H9 (cell line): ENCODE measurements at regions not wholly inside any gene's neighbourhood (a gene's known extent, or its start where the extent isn't known, plus 50 kb on each side); places are given as distances from the start of the nearest gene placed in this dataset.
"Not testable (repeated sequence)": the region's sequence is repeated elsewhere in the genome, so short reads cannot be mapped to it uniquely, and the experiment has no call there.

ENCODE experiments used
- DNase-seq: peaks from one replicate; pipeline ENCODE4 v3.0.0-alpha.2; 2017
- H2AFZ ChIP-seq: one replicate; pipeline ENCODE4 v1.6.1; 2013; ENCODE audit warnings: mild to moderate bottlenecking, low read length, control low read depth, moderate library complexity
- H2AK5ac ChIP-seq: 2 replicates; pipeline ENCODE4 v1.6.1; 2013; ENCODE audit warnings: low read length, control low read depth, mixed read lengths; ENCODE audit not compliant: insufficient read length
- H2BK120ac ChIP-seq: one replicate; pipeline ENCODE4 v1.6.1; 2013; ENCODE audit warnings: low read depth, mild to moderate bottlenecking, low read length, control low read depth, inconsistent platforms; ENCODE audit not compliant: poor library complexity, severe bottlenecking
- H2BK12ac ChIP-seq: 2 replicates; pipeline ENCODE4 v1.6.1; 2013; ENCODE audit warnings: low read length, control low read depth, mixed read lengths, low read depth; ENCODE audit not compliant: insufficient read length
- H2BK15ac ChIP-seq: 2 replicates; pipeline ENCODE4 v1.6.1; 2013; ENCODE audit warnings: low read depth, low read length, control low read depth
- H2BK20ac ChIP-seq: one replicate; pipeline ENCODE4 v1.6.1; 2013; ENCODE audit warnings: low read depth, mild to moderate bottlenecking, low read length, control low read depth, inconsistent platforms; ENCODE audit not compliant: poor library complexity, severe bottlenecking
- H2BK5ac ChIP-seq: 2 replicates; pipeline ENCODE4 v1.6.1; 2013; ENCODE audit warnings: low read length, control low read depth, mixed read lengths; ENCODE audit not compliant: insufficient read length
- H3K14ac ChIP-seq: 2 replicates; pipeline ENCODE4 v1.6.1; 2013; ENCODE audit warnings: low read length, control low read depth; ENCODE audit not compliant: insufficient read depth
- H3K18ac ChIP-seq: 2 replicates; pipeline ENCODE4 v1.6.1; 2013; ENCODE audit warnings: low read depth, mild to moderate bottlenecking, mixed read lengths, low read length, control low read depth; ENCODE audit not compliant: insufficient read length
- H3K23ac ChIP-seq: 2 replicates; pipeline ENCODE4 v1.6.1; 2013; ENCODE audit warnings: low read length, control low read depth, mixed read lengths, low read depth; ENCODE audit not compliant: insufficient read length
- H3K23me2 ChIP-seq: 2 replicates; pipeline ENCODE4 v1.6.1; 2013; ENCODE audit warnings: low read depth, mild to moderate bottlenecking, mixed read lengths, low read length, control low read depth; ENCODE audit not compliant: insufficient read length, poor library complexity, severe bottlenecking
- H3K27ac ChIP-seq: 2 replicates; pipeline ENCODE4 v1.5.1; 2013; ENCODE audit warnings: low read length, control low read depth, mixed read lengths, low read depth; ENCODE audit not compliant: insufficient read length
- H3K27me3 ChIP-seq: 2 replicates; pipeline ENCODE4 v1.6.1; 2013; ENCODE audit warnings: low read length, control low read depth, inconsistent platforms; ENCODE audit not compliant: insufficient read depth
- H3K4ac ChIP-seq: 2 replicates; pipeline ENCODE4 v1.6.1; 2013; ENCODE audit warnings: low read depth, mild to moderate bottlenecking, control low read depth, inconsistent platforms, low read length, moderate library complexity
- H3K4me1 ChIP-seq: 2 replicates; pipeline ENCODE4 v1.6.1; 2013; ENCODE audit warnings: low read length, control low read depth, inconsistent platforms; ENCODE audit not compliant: insufficient read depth
- H3K4me2 ChIP-seq: 2 replicates; pipeline ENCODE4 v1.6.1; 2013; ENCODE audit warnings: low read length, control low read depth, mixed read lengths; ENCODE audit not compliant: insufficient read length, insufficient read depth
- H3K56ac ChIP-seq: 2 replicates; pipeline ENCODE4 v1.6.1; 2013; ENCODE audit warnings: low read depth, mild to moderate bottlenecking, mixed read lengths, low read length, control low read depth; ENCODE audit not compliant: insufficient read length
- H3K79me1 ChIP-seq: 2 replicates; pipeline ENCODE4 v1.6.1; 2013; ENCODE audit warnings: low read depth, mild to moderate bottlenecking, moderate library complexity, low read length, control low read depth, inconsistent platforms; ENCODE audit not compliant: insufficient read depth, poor library complexity, severe bottlenecking
- H3K79me2 ChIP-seq: 2 replicates; pipeline ENCODE4 v1.6.1; 2013; ENCODE audit warnings: low read length, control low read depth, inconsistent platforms; ENCODE audit not compliant: insufficient read depth
- H3K9ac ChIP-seq: 2 replicates; pipeline ENCODE4 v1.6.1; 2013; ENCODE audit warnings: low read length, control low read depth, mixed read lengths; ENCODE audit not compliant: insufficient read length; ENCODE audit errors: extremely low read depth
- H3K9me3 ChIP-seq: one replicate; pipeline ENCODE4 v1.6.1; 2013; ENCODE audit warnings: low read depth, low read length, inconsistent platforms; ENCODE audit not compliant: control insufficient read depth
- H3T11ph ChIP-seq: one replicate; pipeline ENCODE4 v1.6.1; 2013; ENCODE audit warnings: mild to moderate bottlenecking, low read length, control low read depth, inconsistent platforms
- H4K20me1 ChIP-seq: one replicate; pipeline ENCODE4 v1.6.1; 2013; ENCODE audit not compliant: control insufficient read depth, insufficient read length, insufficient read depth
- H4K5ac ChIP-seq: 2 replicates; pipeline ENCODE4 v1.6.1; 2013; ENCODE audit warnings: low read depth, mild to moderate bottlenecking, mixed read lengths, low read length, control low read depth; ENCODE audit not compliant: insufficient read length
- H4K8ac ChIP-seq: replicated peaks from 2 replicates; pipeline ENCODE4 v1.6.1; 2013; ENCODE audit warnings: low read length, control low read depth, mixed read lengths, low read depth; ENCODE audit not compliant: insufficient read length
- H4K91ac ChIP-seq: 2 replicates; pipeline ENCODE4 v1.6.1; 2013; ENCODE audit warnings: low read depth, mild to moderate bottlenecking, moderate library complexity, mixed read lengths, low read length, control low read depth; ENCODE audit not compliant: insufficient read length
- H3K27ac Mint-ChIP-seq, 3 experiments: 2 replicates in 2 of 3; 3 replicates in 1 of 3; pipeline ENCODE4 v1.8.0; 2020 to 2021; ENCODE audit warnings: mixed read lengths in 3 of 3, mild to moderate bottlenecking in 1 of 3, moderate library complexity in 1 of 3
- H3K27me3 Mint-ChIP-seq: 2 replicates; pipeline ENCODE4 v1.8.0; 2021; ENCODE audit warnings: low read depth, mild to moderate bottlenecking, moderate library complexity, mixed read lengths
- H3K36me3 Mint-ChIP-seq, 3 experiments: 2 replicates in 2 of 3; 3 replicates in 1 of 3; pipeline ENCODE4 v1.8.0; 2020 to 2021; ENCODE audit warnings: low read depth in 3 of 3, mixed read lengths in 3 of 3; ENCODE audit not compliant: insufficient read depth in 1 of 3
- H3K4me1 Mint-ChIP-seq, 2 experiments: 2 replicates each; pipeline ENCODE4 v1.8.0; 2020; ENCODE audit warnings: mixed read lengths in 2 of 2
- H3K4me3 Mint-ChIP-seq, 2 experiments: 2 replicates in 1 of 2; 3 replicates in 1 of 2; pipeline ENCODE4 v1.8.0; 2020 to 2021; ENCODE audit warnings: mild to moderate bottlenecking in 2 of 2, mixed read lengths in 2 of 2, moderate library complexity in 1 of 2
- H3K9me3 Mint-ChIP-seq, 2 experiments: 2 replicates in 1 of 2; 3 replicates in 1 of 2; pipeline ENCODE4 v1.8.0; 2020; ENCODE audit warnings: mild to moderate bottlenecking in 2 of 2, mixed read lengths in 2 of 2, moderate library complexity in 1 of 2
- CTCF ChIP-seq: fragments of 200-600 bp; sonication (generic); conservative IDR thresholded peaks from 3 replicates; pipeline ENCODE4 v1.8.0; 2021; ENCODE audit warnings: antibody characterized with exemption, mild to moderate bottlenecking
- WGBS: extraction: QIAGEN DNeasy Blood & Tissue Kit; methylation state at CpG from one replicate; pipeline ENCODE4 v1.1.7; 2013; ENCODE audit warnings: missing lambda C conversion rate, low lambda C conversion rate, mixed read lengths; ENCODE audit not compliant: insufficient read length; ENCODE audit errors: extremely low coverage; 5-methylcytosine and 5-hydroxymethylcytosine counted together

GRCh38 chr3:165502707-165503106 lies 306.5 kb upstream of the SLITRK3 start:
- Histone ChIP-seq H4K20me1 (no peaks in the 10 kb centered on the region), H3K56ac (no peak overlapping the region), H2BK20ac (no peak overlapping the region), H3K4me1 (no peaks in the 10 kb centered on the region), H3K27me3 (no peaks in the 10 kb centered on the region), H3T11ph (no peak overlapping the region), H3K9ac (no peak overlapping the region), H3K23me2 (no peaks in the 10 kb centered on the region), H3K27ac (no peak overlapping the region), H3K23ac (no peak overlapping the region), H3K4me2 (no peak overlapping the region), H2AFZ (no peak overlapping the region), H3K14ac (no peak overlapping the region), H2BK5ac (no peak overlapping the region), H3K79me2 (no peaks in the 10 kb centered on the region), H3K4ac (no peak overlapping the region), H3K79me1 (no peaks in the 10 kb centered on the region), H4K91ac (no peak overlapping the region), H4K8ac (no peak overlapping the region), H4K5ac (no peak overlapping the region), H3K18ac (no peak overlapping the region), H2BK15ac (no peak overlapping the region), H2BK120ac (no peak overlapping the region), H2AK5ac (no peak overlapping the region), H3K9me3 (no peaks in the 10 kb centered on the region), H2BK12ac (no peak overlapping the region)
- Mint-ChIP-seq H3K4me1 (no peaks in the 10 kb centered on the region; a peak in 1 of 4 replicates), H3K9me3 (peaks cover 11 to 21% of the 10 kb centered on the region in 2 experiments), H3K4me3 (no peak overlapping the region), H3K27ac (peak overlapping the region in 1 of 3 experiments; percentile 67; a peak in 1 of 7 replicates), H3K27me3 (no peaks in the 10 kb centered on the region), H3K36me3 (peaks cover 8 to 9% (median 9%) of the 10 kb centered on the region in 3 experiments)
- DNase-seq: no peak
- no CpG with 5 or more reads among the region's 3 CpGs for WGBS
- TF ChIP-seq CTCF: no peak

DNA sequence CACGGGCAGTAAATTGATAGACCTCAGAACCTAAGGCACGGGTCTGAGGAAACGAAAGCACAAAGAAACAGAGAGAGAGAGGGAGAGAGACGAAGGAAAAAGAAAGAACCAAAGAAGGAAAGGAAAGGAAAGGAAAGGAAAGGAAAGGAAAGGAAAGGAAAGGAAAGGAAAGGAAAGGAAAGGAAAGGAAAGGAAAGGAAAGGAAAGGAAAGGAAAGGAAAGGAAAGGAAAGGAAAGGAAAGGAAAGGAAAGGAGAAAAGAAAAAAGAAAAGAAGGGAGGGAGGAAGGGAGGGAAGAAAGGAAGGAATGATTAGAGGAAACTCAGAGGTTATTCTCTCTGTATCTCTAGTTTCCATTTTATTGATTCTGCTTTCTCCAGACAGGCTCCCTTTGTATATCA lies 302.6 kb upstream of the SLITRK3 start:
- not testable (repeated sequence) for H3K56ac ChIP-seq, H3K9me3 Mint-ChIP-seq, H4K20me1 ChIP-seq, H3K27me3 Mint-ChIP-seq, H3K23me2 ChIP-seq, H2BK12ac ChIP-seq, H2BK120ac ChIP-seq, H3K4me2 ChIP-seq, H3K4ac ChIP-seq, DNase-seq, H4K5ac ChIP-seq, H4K8ac ChIP-seq, H3K36me3 Mint-ChIP-seq, H3K79me1 ChIP-seq, H2BK15ac ChIP-seq, H3K23ac ChIP-seq, H3T11ph ChIP-seq, H3K79me2 ChIP-seq, H3K4me3 Mint-ChIP-seq, H3K27ac ChIP-seq, H3K9me3 ChIP-seq, H3K27ac Mint-ChIP-seq, H3K27me3 ChIP-seq, H2AK5ac ChIP-seq, H3K18ac ChIP-seq, H4K91ac ChIP-seq, H2AFZ ChIP-seq, H3K9ac ChIP-seq, H2BK5ac ChIP-seq, H2BK20ac ChIP-seq, H3K4me1 ChIP-seq, H3K4me1 Mint-ChIP-seq, H3K14ac ChIP-seq
- no CpG with 5 or more reads among the region's 4 CpGs for WGBS
